ENCODE measurements at regions not wholly inside any gene's neighbourhood (a gene's known extent, or its start where the extent isn't known, plus 50 kb on each side); places are given as distances from the start of the nearest gene placed in this dataset.

- Histone ChIP-seq H3K9me1 (ENCODE audit: insufficient read depth, low read length) (peaks cover 5% of the 10 kb centered on the region), H2AK5ac (ENCODE audit: low read depth, low read length) (no peak overlapping the region), H3K36me3 (ENCODE audit: control insufficient read depth, insufficient read depth, low read length) (no peaks in the 10 kb centered on the region), H4K20me1 (ENCODE audit: insufficient read depth, low read length) (no peaks in the 10 kb centered on the region), H3K79me1 (ENCODE audit: low read depth in 1 of 2, low read length in 2 of 2) (no peaks in the 10 kb centered on the region), H4K91ac (ENCODE audit: insufficient read depth, low read depth, low read length) (no peak overlapping the region), H3K18ac (ENCODE audit: low read depth, low read length) (no peak overlapping the region), H3K9me3 (ENCODE audit: control insufficient read depth, insufficient read depth, low read length) (no peaks in the 10 kb centered on the region), H3K4me2 (ENCODE audit: low read depth, low read length) (no peak overlapping the region), H3K4me1 (ENCODE audit: control insufficient read depth, insufficient read depth, low read length) (peaks cover 8% of the 10 kb centered on the region), H2AFZ (replicated peaks; ENCODE audit: low read length, poor library complexity) (peak overlapping the region; percentile 71), H3K14ac (replicated peaks; ENCODE audit: low read depth, low read length) (no peak overlapping the region), H2BK5ac (ENCODE audit: low read depth, low read length, poor library complexity, severe bottlenecking) (no peak overlapping the region), H3K4me3 (ENCODE audit: insufficient read depth, low read depth, low read length) (no peak overlapping the region), H3K56ac (ENCODE audit: extremely low read depth, insufficient read depth, low read length) (no peak overlapping the region), H4K5ac (ENCODE audit: low read depth, low read length) (no peak overlapping the region), H2BK120ac (ENCODE audit: low read depth, low read length) (no peak overlapping the region; the same call in 1 of the 2 replicates), H4K8ac (ENCODE audit: low read depth in 2 of 2, low read length in 2 of 2) (no peak overlapping the region), H3K9ac (ENCODE audit: low read depth, low read length) (no peak overlapping the region), H3K27me3 (ENCODE audit: control insufficient read depth, insufficient read depth, low read length) (no peaks in the 10 kb centered on the region), H3K4ac (ENCODE audit: low read depth, low read length) (no peak overlapping the region), H3K27ac (ENCODE audit: insufficient read depth, low read length) (no peak overlapping the region), H2AK9ac (replicated peaks; ENCODE audit: low read depth, low read length, poor library complexity) (no peak overlapping the region), H2BK15ac (ENCODE audit: low read depth, low read length) (no peak overlapping the region), H2BK20ac (ENCODE audit: low read depth, low read length) (no peak overlapping the region), H3K23ac (ENCODE audit: low read depth, low read length) (no peak overlapping the region)
- in situ Hi-C loops (cut with MboI; ENCODE audit: low sequenced_read_pairs) (no loop called here), intact Hi-C loops (cut with micrococcal nuclease) (no loop called here), dilution Hi-C loops (cut with HindIII; ENCODE audit: low sequenced_read_pairs, unreplicated experiment) (no loop called here)
- ATAC-seq (ENCODE audit: low read depth) (peak; percentile 61), DNase-seq (peak; percentile 55)
- no CpG with 5 or more reads among the region's 3 CpGs for WGBS, 2 experiments (ENCODE audit: extremely low coverage in 2 of 2, insufficient read length in 1 of 2)
- TF ChIP-seq CEBPB (IDR thresholded peaks at IDR 0.05; ENCODE audit: low read depth, low read length) (peak; percentile 90), BHLHE40 (IDR thresholded peaks at IDR 0.05; ENCODE audit: low read depth, low read length) (no peak), FOS (IDR thresholded peaks at IDR 0.05; ENCODE audit: low read depth, low read length) (no peak)
- no TSS peak for BruUV-seq (replicated peaks)
- ChIA-PET POLR2A (ENCODE audit: unreplicated experiment) (no interaction called here), CTCF (interaction anchor here (1.5 kb wide), 1 partner anchor 9 kb away, joined by 6 read pairs; no protein-coding TSS in a partner anchor)
Observed at GRCh38 chr12:116406529-116406928, 129.0 kb upstream of the MED13L start.

Measured in IMR-90 (cell line).